SK-N-SH (cell line): ENCODE measurements at regions not wholly inside any gene's neighbourhood (a gene's known extent, or its start where the extent isn't known, plus 50 kb on each side); places are given as distances from the start of the nearest gene placed in this dataset.

Experiments
- CTCF ChIA-PET: fragments of 300-600, 350-600 bp; formaldehyde crosslinking; extraction: SDS; loops from one replicate; lab custom pipeline; 2021; lab: Yijun Ruan, JAX
- POLR2A ChIA-PET: fragments of 350-600 bp; sonication (Branson Sonifier 250); formaldehyde crosslinking; extraction: SDS; loops from one replicate; lab custom pipeline; 2020; ENCODE audit warnings: antibody characterized with exemption, inconsistent platforms; lab: Yijun Ruan, JAX
- DNase-seq: peaks from one replicate; pipeline ENCODE4 v3.0.0; 2012
- H2AFZ ChIP-seq: fragments of 200-600 bp; sonication (generic); 2 replicates; pipeline ENCODE4 v1.8.1; 2016; ENCODE audit warnings: antibody characterized with exemption, mild to moderate bottlenecking, low read depth
- H3F3A ChIP-seq: fragments of 200-600 bp; sonication (generic); replicated peaks from 2 replicates; pipeline ENCODE3; 2016; ENCODE audit warnings: antibody characterized with exemption, mild to moderate bottlenecking; ENCODE audit not compliant: insufficient read depth
- H3K27ac ChIP-seq, 2 experiments: fragments of 200-500 bp in 1 of 2; fragments of 200-600 bp in 1 of 2; sonication (Bioruptor generic) in 1 of 2; sonication (generic), shearing (Covaris generic) in 1 of 2; 2 replicates each; pipeline versions ENCODE4 v1.5.1 to v1.6.1; 2014 to 2016; ENCODE audit warnings: low read depth in 2 of 2, inconsistent platforms in 1 of 2, low read length in 1 of 2, mild to moderate bottlenecking in 1 of 2, mixed read lengths in 1 of 2
- H3K27me3 ChIP-seq: fragments of 200-600 bp; sonication (generic), shearing (Covaris generic); 2 replicates; pipeline ENCODE4 v1.6.1; 2016; ENCODE audit warnings: mixed run types; ENCODE audit not compliant: insufficient read depth
- H3K36me3 ChIP-seq, 2 experiments: fragments of 200-500 bp in 1 of 2; fragments of 200-600 bp in 1 of 2; sonication (Bioruptor generic) in 1 of 2; sonication (generic) in 1 of 2; replicated peaks in 1 of 2; 2 replicates each; pipeline versions ENCODE3 to v1.5.1; 2014 to 2016; ENCODE audit warnings: low read length in 1 of 2, mild to moderate bottlenecking in 1 of 2; ENCODE audit not compliant: insufficient read depth in 2 of 2, control insufficient read depth in 1 of 2
- H3K4me1 ChIP-seq, 2 experiments: fragments of 200-500 bp in 1 of 2; fragments of 200-600 bp in 1 of 2; sonication (Bioruptor generic) in 1 of 2; sonication (generic), shearing (Covaris generic) in 1 of 2; 2 replicates each; pipeline versions ENCODE4 v1.5.1 to v1.6.1; 2014 to 2016; ENCODE audit warnings: low read depth in 1 of 2, low read length in 1 of 2, mixed run types in 1 of 2; ENCODE audit not compliant: insufficient read depth in 2 of 2, control insufficient read depth in 1 of 2
- H3K4me2 ChIP-seq: fragments of 200-600 bp; sonication (generic), shearing (Covaris generic); 2 replicates; pipeline ENCODE4 v1.6.1; 2017; ENCODE audit warnings: mixed run types
- H3K4me3 ChIP-seq, 2 experiments: fragments of 200-500 bp in 1 of 2; fragments of 200-600 bp in 1 of 2; sonication (Bioruptor generic) in 1 of 2; sonication (generic), shearing (Covaris generic) in 1 of 2; 2 replicates each; pipeline versions ENCODE4 v1.5.1 to v1.8.1; 2014 to 2016; ENCODE audit warnings: low read depth in 2 of 2, inconsistent platforms in 1 of 2, low read length in 1 of 2, mild to moderate bottlenecking in 1 of 2, mixed read lengths in 1 of 2, moderate library complexity in 1 of 2
- H3K79me2 ChIP-seq: fragments of 200-600 bp; sonication (generic); 2 replicates; pipeline ENCODE4 v1.8.1; 2017; ENCODE audit warnings: mild to moderate bottlenecking; ENCODE audit not compliant: insufficient read depth
- H3K9ac ChIP-seq: fragments of 200-600 bp; sonication (generic); 2 replicates; pipeline ENCODE4 v1.6.1; 2017; ENCODE audit warnings: mixed run types
- H3K9me2 ChIP-seq: fragments of 200-600 bp; sonication (generic); 2 replicates; pipeline ENCODE4 v1.6.1; 2017; ENCODE audit warnings: mixed run types
- H3K9me3 ChIP-seq: fragments of 200-600 bp; sonication (generic); 2 replicates; pipeline ENCODE4 v1.6.1; 2017; ENCODE audit warnings: mixed run types, mild to moderate bottlenecking, moderate library complexity
- H4K20me1 ChIP-seq: fragments of 200-600 bp; sonication (generic); 2 replicates; pipeline ENCODE4 v1.6.1; 2017; ENCODE audit warnings: mild to moderate bottlenecking, mixed run types; ENCODE audit not compliant: insufficient read depth
- CHD2 ChIP-seq: fragments of 150-350 bp; IDR thresholded peaks from 2 replicates; pipeline ENCODE4 v1.6.1; 2018; ENCODE audit warnings: low read length; ENCODE audit not compliant: partially characterized antibody
- EP300 ChIP-seq, 2 experiments: IDR thresholded peaks; 2 replicates each; pipeline versions ENCODE4 v1.4.0 to v1.6.1; 2012; ENCODE audit warnings: borderline replicate concordance in 1 of 2, low read depth in 1 of 2, low read length in 1 of 2
- FOXJ3 ChIP-seq: sonication (generic); formaldehyde crosslinking; IDR thresholded peaks from 2 replicates; pipeline ENCODE4 v1.5.1; 2020; ENCODE audit warnings: mild to moderate bottlenecking, missing genetic modification reagents
- GABPA ChIP-seq: IDR thresholded peaks from 2 replicates; pipeline ENCODE4 v1.4.0; 2012; ENCODE audit warnings: low read depth, mild to moderate bottlenecking
- GATA2 ChIP-seq: sonication (generic); formaldehyde crosslinking; IDR thresholded peaks from 2 replicates; pipeline ENCODE4 v1.5.0; 2020; ENCODE audit warnings: mild to moderate bottlenecking, missing genetic modification reagents
- IRF3 ChIP-seq: fragments of 150-350 bp; IDR thresholded peaks from 2 replicates; pipeline ENCODE4 v1.6.1; 2016; ENCODE audit warnings: mild to moderate bottlenecking, low read depth, low read length
- JUND ChIP-seq: IDR thresholded peaks from 2 replicates; pipeline ENCODE4 v1.4.0; 2012
- NRF1 ChIP-seq: IDR thresholded peaks from 2 replicates; pipeline ENCODE4 v1.6.1; 2012; ENCODE audit warnings: low read depth, mild to moderate bottlenecking, low read length
- PBX3 ChIP-seq: IDR thresholded peaks from 2 replicates; pipeline ENCODE4; 2012
- POLR2AphosphoS5 ChIP-seq: IDR thresholded peaks from 2 replicates; pipeline ENCODE4 v1.6.1; 2012; ENCODE audit warnings: low read depth, low read length
- SIN3A ChIP-seq: IDR thresholded peaks from 2 replicates; pipeline ENCODE4 v1.6.1; 2012; ENCODE audit warnings: low read depth, mild to moderate bottlenecking, low read length, moderate library complexity, borderline replicate concordance
- SMC3 ChIP-seq: IDR thresholded peaks from 2 replicates; pipeline ENCODE4 v1.6.1; 2012; ENCODE audit warnings: low read depth, low read length, improper control_type of control experiment
- TAF1 ChIP-seq: IDR thresholded peaks from 2 replicates; pipeline ENCODE4 v1.6.1; 2012; ENCODE audit warnings: low read depth, mild to moderate bottlenecking, low read length, moderate library complexity, borderline replicate concordance
- TEAD4 ChIP-seq: IDR thresholded peaks from 2 replicates; pipeline ENCODE4 v1.4.0; 2012; ENCODE audit warnings: mild to moderate bottlenecking, borderline replicate concordance; ENCODE audit not compliant: insufficient read depth
- WGBS: methylation state at CpG from one replicate; pipeline ENCODE4 v1.1.6; 2017; ENCODE audit warnings: low lambda C conversion rate; 5-methylcytosine and 5-hydroxymethylcytosine counted together

GRCh38 chr2:138269765-138270164 lies 231.8 kb upstream of the SPOPL start (continued):
- TF ChIP-seq EP300 (IDR thresholded peaks at IDR 0.05; ENCODE audit: borderline replicate concordance in 1 of 2, low read depth in 1 of 2, low read length in 1 of 2) (no peak), PBX3 (no peak), POLR2AphosphoS5 (no peak), FOXJ3 (CRISPR knock-in tag) (no peak), SIN3A (no peak), NRF1 (no peak), JUND (no peak)

GRCh38 chr2:138271467-138271866 lies 230.1 kb upstream of the SPOPL start:
- DNase-seq, result no peak
- no peaks in the 10 kb centered on the region for H4K20me1 ChIP-seq
- no peak overlapping the region for H3K4me2 ChIP-seq
- peaks cover 30% of the 10 kb centered on the region for H3F3A ChIP-seq
- POLR2A ChIA-PET, result no interaction called here
- H3K9me3 ChIP-seq, result no peaks in the 10 kb centered on the region
- no peaks in the 10 kb centered on the region for H3K79me2 ChIP-seq
- WGBS, result 87% methylated on average over 7 of the region's 7 CpGs
- H3K27ac ChIP-seq, result no peak overlapping the region
- CTCF ChIA-PET, result no interaction called here
- no peak overlapping the region for H3K4me3 ChIP-seq
- H3K9me2 ChIP-seq, result no peaks in the 10 kb centered on the region
- H3K27me3 ChIP-seq, result no peaks in the 10 kb centered on the region
- H3K36me3 ChIP-seq, result no peaks in the 10 kb centered on the region
- no peak overlapping the region for H2AFZ ChIP-seq
- H3K4me1 ChIP-seq, result peaks cover 10 to 40% of the 10 kb centered on the region in 2 experiments
- TF ChIP-seq SMC3, result no peak
- TF ChIP-seq SIN3A, result no peak
- TF ChIP-seq EP300 (IDR thresholded peaks at IDR 0.05; ENCODE audit: borderline replicate concordance in 1 of 2, low read depth in 1 of 2, low read length in 1 of 2), result no peak
- TF ChIP-seq IRF3, result no peak
- no peak for TF ChIP-seq CHD2
- no peak for TF ChIP-seq GATA2
- no peak for TF ChIP-seq POLR2AphosphoS5
- no peak for TF ChIP-seq JUND
- TF ChIP-seq GABPA, result no peak
- TF ChIP-seq PBX3, result no peak
- no peak for TF ChIP-seq TAF1
- no peak for TF ChIP-seq TEAD4
- H3K9ac ChIP-seq, result no peak overlapping the region
